ENCODE measurements at regions not wholly inside any gene's neighbourhood (a gene's known extent, or its start where the extent isn't known, plus 50 kb on each side); places are given as distances from the start of the nearest gene placed in this dataset.

DNA sequence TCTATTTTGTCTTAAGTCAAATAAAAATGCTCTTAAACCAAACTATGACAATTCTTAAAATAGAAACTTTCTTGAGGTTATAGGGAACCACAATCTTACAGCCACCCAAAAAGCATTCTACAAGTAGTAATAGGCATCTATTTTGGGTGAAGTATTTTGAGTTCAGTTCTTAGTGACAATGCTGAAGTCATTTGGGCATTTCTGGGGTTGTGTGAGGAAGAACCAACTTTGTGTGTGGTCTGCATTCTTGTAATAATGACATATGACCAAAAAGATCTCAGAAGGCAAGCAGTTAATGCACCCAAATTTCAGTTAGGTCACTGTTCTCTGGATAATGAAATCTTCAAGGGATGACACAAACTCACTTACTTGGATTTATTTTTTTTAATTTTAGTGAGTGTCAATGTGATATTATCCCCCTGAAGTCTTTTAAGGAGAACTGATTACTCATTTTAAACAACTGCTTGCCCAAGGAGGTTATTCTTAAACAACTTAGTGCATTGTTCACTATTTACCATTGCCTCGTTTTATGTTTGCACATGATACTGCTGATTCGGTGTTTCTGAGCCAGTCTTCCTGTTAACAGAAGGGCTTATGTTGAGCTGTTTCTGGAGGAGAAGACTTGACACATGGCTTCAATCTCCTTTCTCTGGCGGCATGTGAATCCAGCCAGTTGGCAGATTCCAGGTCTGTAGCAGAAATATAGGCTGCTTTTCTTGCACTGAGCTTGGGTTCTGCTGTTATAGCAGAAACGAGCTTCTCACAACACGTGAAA, 618.9 kb downstream of the BCKDHB start:
- DNase-seq (ENCODE audit: low read depth), result peak; percentile 12

DNA sequence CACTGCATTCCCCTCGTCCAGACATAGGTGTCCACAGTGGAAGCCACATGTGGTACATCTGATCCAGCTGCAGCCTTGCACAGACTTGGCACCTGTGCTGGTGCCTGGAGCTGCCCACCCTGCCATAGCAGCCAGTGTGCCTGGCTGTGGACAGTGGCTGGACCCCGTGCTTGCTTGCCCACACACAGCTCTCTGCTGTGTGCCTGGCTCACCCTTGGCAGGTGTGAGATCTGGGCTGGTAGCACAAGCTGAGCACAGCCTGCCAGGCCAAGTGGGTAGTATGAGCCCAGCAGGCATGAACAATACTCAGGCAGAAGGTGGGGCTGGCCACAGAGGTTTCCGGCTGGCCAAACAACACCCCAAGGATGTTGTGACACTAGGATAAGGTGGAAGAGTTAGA, 614.4 kb downstream of the BCKDHB start:
- DNase-seq (ENCODE audit: low read depth), result no peak

DNA sequence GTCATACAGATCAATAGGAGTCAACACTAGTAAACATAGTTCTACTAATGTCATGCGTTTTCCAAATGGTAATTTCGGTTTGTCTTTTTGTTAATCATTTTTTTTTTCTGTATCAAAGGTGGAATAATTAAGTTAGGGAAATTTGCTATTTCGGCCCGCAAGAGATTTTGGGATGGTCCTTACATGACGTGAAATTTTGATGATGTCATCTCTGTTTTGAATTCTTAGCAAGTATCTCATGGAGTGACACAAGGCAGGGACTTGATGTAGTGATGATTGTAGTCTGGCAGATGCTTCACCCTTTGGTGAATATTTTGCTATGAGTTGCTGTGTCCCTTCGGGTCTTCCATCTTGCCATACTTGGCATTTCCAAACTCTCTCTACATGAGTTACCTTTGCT, 608.0 kb downstream of the BCKDHB start:
- DNase-seq (ENCODE audit: low read depth), result no peak

DNA sequence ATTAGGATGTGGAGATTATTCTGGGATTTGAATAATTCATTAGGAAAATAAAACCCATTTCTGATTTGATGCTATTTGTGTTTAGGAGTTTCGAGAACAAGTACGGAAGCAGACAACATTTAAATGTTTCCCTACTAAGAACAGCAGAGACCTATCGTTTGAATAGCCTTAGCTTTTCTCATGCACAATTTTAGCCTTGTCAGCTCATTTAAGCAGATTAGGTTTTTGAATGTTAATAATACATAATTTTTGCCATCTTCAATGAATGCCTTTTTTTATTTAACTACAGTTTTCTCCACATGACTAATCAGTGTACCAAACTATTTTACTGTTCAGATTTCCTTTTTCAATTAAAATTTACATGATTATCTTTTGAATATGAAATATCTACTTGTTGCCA, 592.0 kb downstream of the BCKDHB start:
- no peak for DNase-seq (ENCODE audit: low read depth)

DNA sequence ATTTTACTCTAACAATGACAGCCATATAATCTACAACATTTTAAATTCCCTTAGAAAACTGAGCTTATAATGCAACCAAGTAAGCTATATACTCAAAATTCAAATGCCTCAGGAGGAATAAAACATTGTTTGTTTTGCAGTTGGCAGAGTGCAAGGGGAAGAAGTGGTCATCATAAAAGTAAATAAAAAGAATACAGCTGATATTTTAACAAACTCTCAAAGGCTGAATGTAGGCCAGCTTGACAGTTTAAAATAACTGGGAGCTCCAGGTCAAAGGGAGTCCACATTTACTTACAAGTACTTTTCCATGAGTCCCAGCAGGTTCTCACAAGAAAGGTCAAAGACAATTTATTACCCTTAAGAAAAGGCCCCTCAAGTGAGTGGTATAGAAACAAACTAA, 589.8 kb downstream of the BCKDHB start:
- no peak for DNase-seq (ENCODE audit: low read depth)

DNA sequence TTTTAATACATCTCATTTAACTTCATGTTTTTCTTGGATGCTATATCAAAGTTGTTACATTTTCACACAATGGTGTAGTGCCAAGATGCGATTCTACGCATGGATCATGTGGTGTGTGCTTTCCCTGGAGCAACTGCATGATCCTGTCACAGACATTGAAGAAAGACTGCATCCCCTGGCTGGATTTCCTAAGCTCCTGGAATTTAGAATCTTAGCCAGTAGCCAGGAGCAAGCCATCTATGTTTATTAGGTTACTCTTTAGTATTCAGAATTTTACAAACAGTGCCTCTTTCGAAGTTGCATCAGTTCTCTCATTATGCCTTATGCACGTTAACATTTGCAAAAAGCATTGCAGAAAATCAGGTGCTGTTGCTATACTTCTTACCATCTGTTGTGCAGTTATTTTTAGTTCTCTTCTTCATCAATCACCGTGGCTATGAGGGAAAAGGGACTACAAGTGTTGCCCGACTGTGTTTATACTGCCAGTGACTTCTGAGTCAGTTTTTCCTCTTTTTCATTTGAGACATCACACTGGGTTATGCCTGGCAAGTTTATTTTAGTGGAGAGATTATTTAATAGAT, 584.2 kb downstream of the BCKDHB start:
- DNase-seq (ENCODE audit: low read depth), result peak; percentile 88

DNA sequence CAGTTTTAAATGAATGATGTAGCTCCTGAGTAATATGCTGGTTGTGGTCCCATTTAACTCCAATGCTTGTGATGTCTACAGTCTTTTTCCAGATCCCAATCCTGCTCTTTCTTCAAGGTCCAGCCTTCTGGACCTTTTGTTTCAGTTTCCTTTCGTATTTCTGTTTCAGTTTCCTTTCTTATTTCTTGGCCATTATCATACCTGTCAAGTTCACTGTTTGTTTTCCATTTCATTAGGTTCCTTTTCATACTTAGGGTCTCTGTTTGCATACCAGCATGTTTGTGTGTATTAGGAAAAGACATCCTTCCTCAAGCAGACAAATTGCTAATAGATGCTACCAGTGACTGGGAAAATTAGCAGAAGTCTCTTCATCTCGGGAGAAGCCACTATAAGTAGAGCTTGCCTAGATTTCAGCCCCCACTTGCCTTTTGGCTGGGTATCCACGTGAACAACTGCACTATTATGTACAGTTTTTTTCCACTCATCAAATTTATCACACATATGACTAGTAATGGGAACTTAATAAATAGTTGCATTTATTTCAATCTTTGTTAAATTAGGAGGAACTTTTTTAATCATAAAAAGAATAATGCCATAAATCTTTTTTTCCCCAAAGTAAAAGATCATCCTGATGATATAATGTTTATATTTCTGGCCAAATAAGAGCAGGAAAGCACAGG, 583.4 kb downstream of the BCKDHB start:
- no peak for DNase-seq (ENCODE audit: low read depth)

DNA sequence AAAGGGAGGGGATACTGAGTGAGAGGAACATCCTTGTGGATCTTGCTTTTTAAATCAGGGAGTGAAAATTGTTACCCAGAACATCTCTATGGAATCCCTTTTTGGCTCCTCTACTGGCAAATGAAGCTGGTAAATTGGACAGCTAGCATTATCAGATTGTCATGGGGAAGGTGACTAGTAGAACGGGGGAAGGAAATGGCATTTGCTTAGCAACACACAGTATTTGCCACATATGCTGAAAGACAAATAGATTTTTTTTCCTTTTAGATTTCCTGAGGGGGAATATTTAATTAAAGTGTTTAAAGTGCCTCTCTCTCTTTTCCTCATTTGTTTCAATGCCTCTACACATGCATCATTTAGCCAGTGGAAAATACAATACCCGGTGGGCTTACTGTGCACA, 573.5 kb downstream of the BCKDHB start:
- no peak for DNase-seq (ENCODE audit: low read depth)

DNA sequence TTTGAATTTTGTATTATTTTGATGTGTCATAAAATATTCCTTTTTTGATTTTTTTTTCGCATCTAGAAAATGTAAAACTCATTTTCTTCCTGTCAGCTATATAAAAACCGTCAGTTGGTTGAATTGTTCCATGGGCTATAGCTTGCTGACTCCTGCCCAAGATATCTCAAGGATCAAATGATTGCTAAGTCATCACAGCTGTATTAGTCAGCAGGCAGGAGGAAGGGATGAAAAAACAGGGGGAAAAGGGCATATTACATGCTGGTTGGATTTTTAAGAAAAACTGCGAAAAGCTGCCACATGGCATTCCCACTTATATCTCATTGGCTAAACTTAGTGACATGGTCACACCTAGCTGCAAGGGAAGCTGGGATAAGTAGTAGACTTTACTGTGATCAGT, 569.9 kb downstream of the BCKDHB start:
- no peak for DNase-seq (ENCODE audit: low read depth)

DNA sequence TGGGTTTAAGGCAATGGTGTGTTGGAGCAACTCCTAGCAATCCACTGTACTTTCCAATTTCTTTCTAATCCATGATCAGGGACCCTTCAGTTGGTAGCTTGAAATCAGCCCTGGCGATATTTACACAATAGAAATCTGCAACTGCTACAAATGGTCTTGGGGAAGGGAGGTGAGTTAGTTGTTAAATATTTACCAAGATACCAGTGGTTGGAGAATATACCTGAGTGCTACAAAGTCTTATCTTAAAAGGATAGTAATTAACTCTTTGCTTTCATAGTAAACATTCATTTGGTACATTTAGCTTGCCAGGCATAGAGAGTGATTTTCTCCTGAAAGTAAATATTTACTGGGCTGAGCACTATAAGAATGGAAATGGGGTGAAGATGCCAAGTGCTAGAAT, 568.2 kb downstream of the BCKDHB start:
- DNase-seq (ENCODE audit: low read depth), result no peak

DNA sequence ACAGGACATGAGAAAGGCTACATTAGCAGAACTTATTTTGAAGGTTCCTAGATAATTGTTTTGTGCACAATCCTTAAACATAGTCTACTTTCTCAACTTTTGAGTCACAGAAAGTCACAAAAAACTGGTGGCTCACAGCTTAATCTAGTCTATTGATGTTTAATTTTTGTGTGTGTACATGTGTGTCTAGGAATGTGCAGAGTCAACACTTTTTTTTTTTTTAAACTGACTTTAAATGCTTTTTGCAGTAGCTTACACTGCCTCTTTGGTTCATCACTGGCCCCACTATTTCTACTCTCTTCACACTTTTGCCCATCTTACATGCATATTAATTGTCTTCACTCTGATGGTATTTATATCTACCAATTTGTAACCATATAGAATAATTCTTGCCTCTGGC, 566.9 kb downstream of the BCKDHB start:
- no peak for DNase-seq (ENCODE audit: low read depth)

DNA sequence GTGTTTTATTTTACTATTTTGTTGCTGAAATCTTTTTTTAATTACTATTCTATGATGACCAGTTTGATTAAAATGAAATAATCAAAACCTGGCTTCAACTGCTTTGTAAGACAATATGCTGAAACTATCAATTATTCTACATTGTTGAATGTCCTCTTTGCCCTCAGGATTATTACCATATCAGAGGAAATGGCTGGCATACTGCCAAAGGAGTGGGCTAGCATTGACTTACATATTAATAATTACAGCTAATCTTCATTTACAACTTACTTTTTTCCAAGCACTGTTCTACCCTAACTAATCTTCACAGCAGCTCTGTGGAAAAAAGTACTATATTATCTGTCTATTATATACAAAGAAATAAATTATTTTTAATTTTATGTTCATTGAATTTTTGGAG, 560.5 kb downstream of the BCKDHB start:
- DNase-seq (ENCODE audit: low read depth), result no peak

DNA sequence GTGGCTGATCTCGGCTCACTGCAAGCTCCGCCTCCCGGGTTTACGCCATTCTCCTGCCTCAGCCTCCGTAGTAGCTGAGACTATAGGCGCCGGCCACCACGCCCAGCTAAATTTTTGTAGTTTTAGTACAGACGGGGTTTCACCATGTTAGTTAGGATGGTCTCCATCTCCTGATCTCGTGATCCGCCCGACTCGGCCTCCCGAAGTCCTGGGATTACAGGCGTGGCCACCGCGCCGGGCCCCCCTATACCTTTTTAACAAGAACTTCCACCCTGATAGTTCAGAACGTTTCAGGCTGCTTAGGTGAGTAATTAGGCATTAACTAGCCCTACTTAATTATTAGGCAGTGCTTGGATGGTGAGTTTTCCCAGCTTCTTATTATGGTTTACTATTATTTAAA, 552.5 kb downstream of the BCKDHB start:
- DNase-seq (ENCODE audit: low read depth), result no peak

DNA sequence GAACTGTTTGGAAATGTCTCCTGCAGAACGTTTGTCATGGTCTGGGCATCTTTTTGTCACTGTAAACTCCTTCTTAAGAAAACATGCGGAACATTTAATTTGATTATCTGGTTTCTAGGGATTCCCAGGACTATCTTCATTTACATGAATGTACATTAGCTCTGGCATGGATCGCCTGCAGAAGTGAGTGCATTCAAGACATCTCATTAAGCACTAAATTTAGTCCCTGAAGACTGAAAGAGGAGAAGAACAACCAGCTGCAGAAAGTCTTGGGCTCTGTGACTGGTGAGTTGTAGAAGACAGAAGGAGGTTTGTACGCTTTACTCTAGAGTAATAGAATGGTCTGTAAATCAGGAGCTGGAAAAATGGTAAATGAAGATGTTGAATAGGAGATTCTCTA, 540.7 kb downstream of the BCKDHB start:
- DNase-seq (ENCODE audit: low read depth), result no peak

DNA sequence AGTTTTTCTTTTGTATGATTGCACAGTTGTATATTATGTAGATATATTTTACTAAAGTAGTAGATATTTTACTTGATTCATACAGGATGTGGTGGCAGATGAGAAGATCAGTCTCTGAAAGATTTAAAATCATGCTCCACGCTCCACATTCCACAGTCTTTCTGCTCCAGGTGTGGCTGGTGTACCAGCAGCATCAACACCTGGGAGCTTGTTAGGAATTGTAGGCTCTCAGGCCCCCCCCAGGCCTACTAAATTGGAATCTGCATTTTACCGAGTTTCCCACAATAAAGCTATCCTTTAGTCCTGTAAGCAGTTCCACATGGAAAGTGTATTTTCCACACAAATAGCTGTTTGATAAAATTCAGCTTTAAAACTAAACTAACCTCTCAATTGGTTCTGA, 537.4 kb downstream of the BCKDHB start:
- no peak for DNase-seq (ENCODE audit: low read depth)

DNA sequence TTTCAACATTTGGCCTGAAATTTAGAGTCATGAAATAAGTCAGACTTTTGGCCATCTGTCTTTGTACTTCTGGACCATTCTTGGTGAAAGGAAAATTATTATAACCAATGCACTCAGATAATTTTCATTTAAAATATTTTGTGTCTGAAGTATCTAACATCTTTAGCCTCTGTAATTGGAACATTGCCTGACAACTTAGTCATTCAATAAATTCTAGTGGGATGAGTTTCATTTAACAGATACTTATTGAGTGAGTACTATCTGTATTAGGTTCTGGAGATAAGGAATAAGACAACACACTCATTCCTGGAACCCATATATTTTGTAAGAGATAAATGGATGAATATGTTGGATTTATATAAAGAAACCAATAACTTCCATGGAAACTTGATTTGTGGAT, 536.0 kb downstream of the BCKDHB start:
- DNase-seq (ENCODE audit: low read depth), result no peak

DNA sequence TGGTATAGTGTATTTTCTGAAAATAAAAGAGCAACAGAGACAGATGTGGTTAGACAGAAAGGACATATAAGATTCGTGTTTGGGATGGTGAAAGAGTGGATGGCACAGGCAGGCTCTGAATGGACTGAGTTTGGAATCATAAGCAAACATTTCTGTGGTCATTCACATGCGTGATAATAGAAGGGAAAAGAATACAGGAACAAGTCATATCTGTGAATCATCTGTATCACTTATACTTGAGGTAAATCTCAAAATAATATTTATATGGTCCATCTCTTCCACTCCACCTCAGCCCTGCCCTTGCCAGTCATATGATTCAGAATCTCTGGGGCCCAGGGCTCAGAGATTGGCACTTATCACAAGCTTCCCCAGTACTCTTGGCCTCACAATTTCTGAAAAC, 535.1 kb downstream of the BCKDHB start:
- no peak for DNase-seq (ENCODE audit: low read depth)

DNA sequence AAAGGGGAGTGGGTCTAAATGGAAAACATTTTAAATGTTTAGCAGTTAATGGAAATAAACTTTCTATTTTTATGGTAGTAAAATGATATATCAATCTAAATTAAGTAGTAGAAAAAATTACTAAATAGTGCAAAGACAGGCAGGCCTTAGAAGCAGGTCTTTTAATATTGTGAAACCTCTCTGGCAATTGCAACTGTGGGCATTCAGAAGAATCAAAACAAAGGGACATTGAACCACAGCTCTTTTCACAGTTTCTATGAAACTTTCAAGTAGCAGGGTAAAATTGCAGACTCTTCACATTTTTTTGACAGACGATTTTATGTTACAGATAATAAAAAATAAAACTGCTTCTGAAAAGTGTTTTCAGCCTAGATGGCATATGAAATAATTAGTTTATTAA, 533.7 kb downstream of the BCKDHB start:
- DNase-seq (ENCODE audit: low read depth), result no peak

DNA sequence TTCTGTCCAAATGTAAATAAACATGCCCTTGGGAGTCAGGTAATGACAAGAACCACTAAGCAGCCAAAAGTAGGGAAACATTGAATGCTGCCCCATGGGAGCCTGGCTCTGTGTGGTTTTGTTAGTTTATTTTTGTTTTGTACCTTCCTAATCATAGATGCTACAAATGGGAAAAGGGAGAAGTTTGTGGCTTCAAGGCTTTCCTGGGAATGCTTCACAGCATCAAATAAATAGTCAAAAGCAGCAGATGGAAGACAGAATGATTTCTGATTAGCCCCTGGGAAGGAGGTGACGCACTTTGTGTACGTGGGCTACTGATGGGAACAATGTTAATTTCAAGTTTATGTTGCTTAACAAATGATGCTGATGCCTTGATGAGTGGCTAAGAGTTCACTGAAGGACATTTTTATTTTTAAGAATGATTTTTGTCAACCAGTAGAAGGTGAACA, 532.7 kb downstream of the BCKDHB start:
- peak; percentile 13 for DNase-seq (ENCODE audit: low read depth)

DNA sequence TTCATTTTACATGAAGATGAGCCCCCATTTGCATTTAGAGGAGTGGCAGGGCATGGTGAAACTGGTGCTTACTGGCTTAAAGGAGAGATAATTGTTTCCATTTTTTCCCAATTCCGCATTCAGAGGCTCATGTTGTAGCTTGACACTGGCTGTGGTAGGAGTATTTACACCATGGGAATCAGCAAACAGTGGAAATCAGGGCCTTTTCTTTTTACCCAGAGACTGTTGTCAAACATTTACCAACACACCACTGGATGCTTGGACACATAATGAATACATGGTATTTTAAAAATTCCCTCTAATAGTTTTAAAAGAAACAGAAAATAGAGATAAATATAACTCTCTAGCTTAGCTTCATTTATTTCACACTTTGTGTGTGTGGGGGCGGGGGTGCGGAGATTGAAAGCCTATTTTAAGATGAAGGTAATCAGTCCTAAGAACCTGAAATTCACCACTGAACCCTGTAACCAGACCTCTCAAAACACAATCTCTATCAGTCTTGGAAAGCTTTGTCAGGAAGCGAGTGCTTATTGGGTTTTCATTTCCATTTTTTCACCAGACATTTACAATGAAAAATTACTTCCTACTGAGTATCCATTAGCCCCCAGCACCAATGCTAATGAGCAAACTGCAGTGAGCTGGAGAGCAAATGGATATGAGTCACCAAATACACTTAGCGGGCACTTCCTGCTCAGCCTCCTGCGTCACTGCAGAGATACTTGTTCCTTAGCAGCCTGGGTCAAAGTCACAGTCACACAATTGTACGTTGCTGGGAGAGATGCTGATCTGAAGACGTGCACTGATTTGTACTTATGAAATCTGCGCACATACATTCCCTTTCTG, 532.0 kb downstream of the BCKDHB start:
- DNase-seq (ENCODE audit: low read depth), result peak; percentile 86

DNA sequence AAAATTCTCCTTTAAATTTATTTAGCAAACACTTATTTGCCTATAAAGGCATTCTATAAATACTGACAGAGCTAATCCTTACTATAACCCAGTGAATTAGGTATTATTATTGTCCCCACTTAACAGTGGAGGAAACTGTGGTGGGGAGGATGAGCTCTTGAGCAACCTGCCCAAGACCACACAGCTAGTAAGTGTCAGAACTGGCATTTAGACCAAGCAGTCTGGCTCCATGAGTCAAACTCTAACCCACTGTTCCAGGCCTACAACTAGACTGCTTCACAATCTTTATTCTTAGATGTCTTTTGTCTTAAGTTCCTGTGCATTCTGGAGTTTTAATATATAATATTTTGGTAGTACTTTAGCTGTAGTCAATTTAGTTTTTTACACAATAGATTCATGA, 530.8 kb downstream of the BCKDHB start:
- DNase-seq (ENCODE audit: low read depth), result no peak

DNA sequence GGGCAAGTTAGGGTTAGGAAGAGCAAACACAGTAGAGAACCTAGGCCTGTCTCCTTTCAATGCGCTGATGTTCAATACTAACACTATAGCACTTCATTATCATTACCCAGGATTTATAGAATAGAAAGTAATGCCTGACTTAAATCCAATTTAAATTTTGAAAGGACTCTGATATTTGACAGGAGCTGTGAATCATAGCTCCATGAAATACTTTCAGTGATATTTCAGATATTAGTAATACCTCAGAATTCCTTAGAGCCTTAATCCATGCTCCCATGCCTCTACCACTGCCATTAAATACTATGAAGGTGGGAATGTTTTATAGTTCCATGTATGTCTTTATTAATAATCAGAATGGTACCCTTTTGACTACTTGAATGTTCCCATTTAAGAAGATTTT, 530.2 kb downstream of the BCKDHB start:
- DNase-seq (ENCODE audit: low read depth), result no peak

DNA sequence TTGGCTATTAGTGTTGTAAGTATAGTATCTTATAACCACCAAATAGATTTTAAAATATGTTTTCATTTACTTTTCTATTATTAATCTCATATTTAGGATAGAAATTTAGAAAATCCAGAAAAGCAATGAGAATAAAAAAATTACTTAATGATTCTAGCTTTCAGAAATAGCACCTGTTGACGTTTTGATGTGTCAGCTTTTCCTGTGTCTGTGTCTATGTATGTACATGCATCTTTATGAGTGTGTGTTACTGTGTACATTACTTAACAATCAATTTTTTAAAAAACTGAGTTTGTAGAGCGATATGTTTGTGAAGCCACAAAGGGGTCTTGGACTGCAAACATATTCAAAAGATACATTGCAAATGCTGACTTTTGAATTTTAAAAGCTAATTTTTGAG, 526.9 kb downstream of the BCKDHB start:
- DNase-seq (ENCODE audit: low read depth), result no peak

Data from fibroblast of gingiva (primary cell).